Uterus (tissue), 3 donors: ENCODE measurements at regions not wholly inside any gene's neighbourhood (a gene's known extent, or its start where the extent isn't known, plus 50 kb on each side); places are given as distances from the start of the nearest gene placed in this dataset.

Source experiments
- DNase-seq, 2 donors: peaks; one replicate each; pipeline ENCODE4 v3.0.0-alpha.2; 2019 to 2020
- H3K27ac ChIP-seq, 2 donors: fragments of 200-600 bp; sonication (generic); 1 replicate in 1 of 2; 2 replicates in 1 of 2; pipeline ENCODE4 v1.5.1; 2016 to 2018
- H3K27me3 ChIP-seq, 2 donors: fragments of 200-600 bp; sonication (generic); one replicate each; pipeline ENCODE4 v1.5.1; 2018 to 2019; ENCODE audit warnings: control low read depth in 1 of 2
- H3K36me3 ChIP-seq, 2 donors: fragments of 200-600 bp; sonication (generic); one replicate each; pipeline ENCODE4 v1.5.1; 2019; ENCODE audit warnings: control low read depth in 1 of 2
- H3K4me1 ChIP-seq, 2 donors: fragments of 200-600 bp; sonication (generic); one replicate each; pipeline ENCODE4 v1.5.1; 2018 to 2019; ENCODE audit warnings: control low read depth in 1 of 2
- H3K4me3 ChIP-seq, 2 donors: fragments of 200-600 bp; sonication (generic); 1 replicate in 1 of 2; 2 replicates in 1 of 2; pipeline ENCODE4 v1.5.1; 2018 to 2019; ENCODE audit warnings: mild to moderate bottlenecking in 1 of 2
- H3K9me3 ChIP-seq, 2 donors: fragments of 200-600 bp; sonication (generic); one replicate each; pipeline ENCODE4 v1.5.1; 2019; ENCODE audit warnings: control low read depth in 1 of 2
- CTCF ChIP-seq, 4 experiments: fragments of 200-600 bp in 2 of 4; fragments of 450-650 bp in 2 of 4; sonication (generic) in 2 of 4; IDR thresholded peaks; one replicate each; pipeline ENCODE4 v1.5.1; 2016 to 2019; ENCODE audit warnings: antibody characterized with exemption in 4 of 4, mild to moderate bottlenecking in 2 of 4, moderate library complexity in 1 of 4
- POLR2A ChIP-seq, 2 donors: fragments of 450-650 bp; IDR thresholded peaks; one replicate each; pipeline ENCODE4 v1.6.1; 2016; ENCODE audit warnings: antibody characterized with exemption in 2 of 2, mild to moderate bottlenecking in 1 of 2, moderate library complexity in 1 of 2
- intact Hi-C: fragments of 100-400 bp; cut with DNase I; formaldehyde crosslinking; loops from one replicate; pipeline ENCODE4 v1.15.1; 2023; ENCODE audit warnings: low total_unique reads
- donor health status: DM: yes; HTN: yes; CAD: no.

DNA sequence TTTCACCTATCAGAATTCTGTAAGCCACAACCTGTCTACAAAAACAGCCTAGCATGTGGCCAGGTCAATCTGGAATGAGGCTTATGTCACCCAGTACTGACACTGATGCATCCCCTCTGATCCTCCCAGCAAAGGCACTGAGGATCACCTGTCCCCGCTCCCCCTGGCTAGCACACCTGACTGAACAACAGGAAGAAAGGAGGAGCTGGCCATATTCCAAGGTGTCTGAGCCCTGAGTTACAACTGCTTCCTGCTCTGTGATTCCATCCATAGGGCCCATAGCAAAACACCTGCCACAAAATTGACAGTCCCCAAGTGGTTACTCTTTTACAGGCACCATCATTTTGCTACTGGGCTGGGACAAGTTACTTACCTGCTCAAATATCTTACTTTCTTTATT is 555.5 kb upstream of the CFAP20DC start:
- no peak for DNase-seq
- H3K36me3 ChIP-seq, result no peaks in the 10 kb centered on the region
- H3K4me1 ChIP-seq, result no peaks in the 10 kb centered on the region
- intact Hi-C loops, result no loop called here
- no peak for TF ChIP-seq CTCF (IDR thresholded peaks at IDR 0.05)
- TF ChIP-seq POLR2A (IDR thresholded peaks at IDR 0.05), result no peak
- H3K4me3 ChIP-seq, result no peak overlapping the region
- H3K27ac ChIP-seq, result no peak overlapping the region
- H3K9me3 ChIP-seq, result no peaks in the 10 kb centered on the region
- no peaks in the 10 kb centered on the region for H3K27me3 ChIP-seq

DNA sequence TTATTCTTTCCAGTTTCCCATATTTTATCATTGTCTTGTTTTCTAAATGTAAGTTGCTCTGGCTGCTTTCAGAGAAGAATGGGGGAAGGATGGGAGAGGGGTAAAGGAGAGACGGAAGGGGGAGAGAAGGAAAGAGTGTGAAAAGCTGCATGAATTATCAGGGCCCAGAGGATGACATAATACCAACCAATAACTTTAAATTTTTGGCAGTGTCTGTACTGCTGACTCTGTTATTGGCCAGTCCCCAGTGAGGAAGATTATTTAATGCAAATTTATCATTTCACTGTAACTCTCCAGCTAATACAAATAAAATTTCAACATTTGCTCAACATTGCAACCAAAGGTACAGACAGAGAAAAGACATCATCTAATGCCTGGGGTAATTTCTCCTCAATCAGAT is 551.7 kb upstream of the CFAP20DC start:
- H3K4me3 ChIP-seq, result no peak overlapping the region
- H3K27ac ChIP-seq, result no peak overlapping the region
- no peaks in the 10 kb centered on the region for H3K36me3 ChIP-seq
- intact Hi-C loops, result no loop called here
- no peak for DNase-seq
- H3K27me3 ChIP-seq, result no peaks in the 10 kb centered on the region
- H3K4me1 ChIP-seq, result no peaks in the 10 kb centered on the region
- H3K9me3 ChIP-seq, result no peaks in the 10 kb centered on the region
- no peak for TF ChIP-seq CTCF (IDR thresholded peaks at IDR 0.05)
- no peak for TF ChIP-seq POLR2A (IDR thresholded peaks at IDR 0.05)

DNA sequence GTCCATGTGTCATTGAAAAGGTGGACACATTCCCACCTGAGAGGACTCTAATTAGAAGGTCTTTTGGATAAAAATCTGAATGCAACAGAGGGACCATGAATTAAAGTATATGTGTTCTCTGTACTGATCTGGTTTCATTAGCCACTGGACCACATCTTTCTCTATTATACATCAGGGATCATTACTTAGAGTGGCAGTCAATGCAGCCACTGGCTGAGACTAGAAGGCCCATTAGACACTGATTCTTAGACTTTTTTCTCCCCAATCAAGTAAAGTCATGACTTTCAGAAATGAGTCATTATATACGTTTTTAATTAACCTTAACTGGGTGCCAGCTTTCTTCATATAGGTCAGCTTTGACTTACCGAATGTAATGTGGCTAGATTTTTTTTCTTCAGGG is 550.8 kb upstream of the CFAP20DC start:
- intact Hi-C loops, result no loop called here
- H3K4me3 ChIP-seq, result no peak overlapping the region
- H3K27me3 ChIP-seq, result no peaks in the 10 kb centered on the region

DNA sequence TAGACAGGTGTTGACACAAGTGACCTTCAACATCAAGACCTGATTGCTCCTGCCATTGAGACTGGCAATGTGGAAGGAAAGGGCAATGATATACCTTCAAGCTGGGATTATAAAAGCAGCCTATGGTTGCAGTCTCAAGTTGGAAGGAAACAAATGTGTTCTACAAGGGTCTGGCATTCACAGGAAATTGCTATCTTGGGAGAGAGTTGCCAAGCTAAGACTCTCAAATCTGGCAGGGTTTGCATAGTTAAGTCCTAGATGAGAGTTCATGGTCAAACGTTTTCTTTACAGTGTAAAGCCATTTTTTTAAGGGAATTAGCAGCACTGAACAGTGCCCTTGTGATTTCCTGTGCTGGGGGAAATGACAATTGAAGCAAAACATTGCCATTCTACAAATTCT is 546.9 kb upstream of the CFAP20DC start:
- Histone ChIP-seq H3K36me3 (no peaks in the 10 kb centered on the region), H3K27me3 (no peaks in the 10 kb centered on the region), H3K9me3 (no peaks in the 10 kb centered on the region), H3K4me3 (no peak overlapping the region), H3K4me1 (no peaks in the 10 kb centered on the region), H3K27ac (no peak overlapping the region)
- intact Hi-C loops, result no loop called here
- TF ChIP-seq POLR2A (IDR thresholded peaks at IDR 0.05), result no peak
- TF ChIP-seq CTCF (IDR thresholded peaks at IDR 0.05), result no peak
- no peak for DNase-seq

More for the DNA sequence above, 550.8 kb upstream of the CFAP20DC start:
- TF ChIP-seq CTCF (IDR thresholded peaks at IDR 0.05), result no peak
- no peak for TF ChIP-seq POLR2A (IDR thresholded peaks at IDR 0.05)
- no peak for DNase-seq
- no peaks in the 10 kb centered on the region for H3K36me3 ChIP-seq
- H3K27ac ChIP-seq, result no peak overlapping the region
- H3K4me1 ChIP-seq, result no peaks in the 10 kb centered on the region
- no peaks in the 10 kb centered on the region for H3K9me3 ChIP-seq

GRCh38 chr3:59595830-59596229 is 546.0 kb upstream of the CFAP20DC start:
- Histone ChIP-seq H3K36me3 (no peaks in the 10 kb centered on the region), H3K9me3 (no peaks in the 10 kb centered on the region), H3K27ac (no peak overlapping the region), H3K4me1 (no peaks in the 10 kb centered on the region), H3K27me3 (no peaks in the 10 kb centered on the region), H3K4me3 (no peak overlapping the region)
- TF ChIP-seq POLR2A (IDR thresholded peaks at IDR 0.05), result no peak
- no peak for TF ChIP-seq CTCF (IDR thresholded peaks at IDR 0.05)
- intact Hi-C loops, result no loop called here
- DNase-seq, result no peak
